ENCODE measurements at regions not wholly inside any gene's neighbourhood (a gene's known extent, or its start where the extent isn't known, plus 50 kb on each side); places are given as distances from the start of the nearest gene placed in this dataset.

DNA sequence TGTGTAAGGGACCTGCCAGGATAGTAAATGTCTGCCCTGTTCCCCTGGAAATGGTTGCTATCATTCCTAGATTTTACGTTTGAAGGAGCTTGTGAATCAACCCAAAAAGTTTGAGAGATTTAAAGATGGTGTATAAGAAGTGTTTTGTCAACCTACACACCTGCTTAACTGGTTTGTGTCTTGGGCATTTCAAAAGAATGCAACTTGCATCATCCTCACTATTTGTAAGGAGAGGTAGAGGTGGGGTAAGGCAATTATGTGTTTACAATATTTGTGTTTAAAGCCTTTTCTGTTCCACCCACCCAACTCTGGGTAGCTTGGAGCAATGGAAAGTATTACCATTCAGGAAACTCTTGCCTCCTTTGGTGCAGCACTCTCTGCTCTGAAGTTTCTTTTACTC is 314.2 kb upstream of the RARB start:
- Histone ChIP-seq H3K4me1 (ENCODE audit: insufficient read depth) (no peaks in the 10 kb centered on the region), H3K9me2 (ENCODE audit: insufficient read depth) (peaks cover 13% of the 10 kb centered on the region)

More for the DNA sequence above, 314.2 kb upstream of the RARB start:
- Mint-ChIP-seq H3K4me1 (no peaks in the 10 kb centered on the region), H3K9me3 (no peaks in the 10 kb centered on the region), H3K4me3 (no peak overlapping the region), H3K27ac (no peak overlapping the region), H3K36me3 (ENCODE audit: low read depth) (no peaks in the 10 kb centered on the region), H3K27me3 (ENCODE audit: insufficient read depth, low read depth, poor library complexity) (no peaks in the 10 kb centered on the region)
- Histone ChIP-seq H4K20me1 (replicated peaks; ENCODE audit: insufficient read depth) (no peaks in the 10 kb centered on the region), H3K36me3 (ENCODE audit: insufficient read depth) (no peaks in the 10 kb centered on the region), H2AFZ (no peak overlapping the region), H3K27ac (ENCODE audit: low read depth) (no peak overlapping the region), H3K27me3 (ENCODE audit: insufficient read depth) (no peaks in the 10 kb centered on the region), H3F3A (replicated peaks; ENCODE audit: low read depth) (no peaks in the 10 kb centered on the region), H3K4me2 (no peak overlapping the region), H3K4me3 (no peak overlapping the region), H3K79me2 (replicated peaks; ENCODE audit: insufficient read depth) (no peaks in the 10 kb centered on the region)
- DNase-seq (ENCODE audit: low spot score) = no peak
- ATAC-seq = no peak
- TF ChIP-seq ZNF462 (CRISPR knock-in tag; IDR thresholded peaks at IDR 0.05) (no peak), JUNB (IDR thresholded peaks at IDR 0.05; ENCODE audit: unreplicated experiment) (no peak), NANOG (IDR thresholded peaks at IDR 0.05; ENCODE audit: borderline replicate concordance) (no peak), EZH2phosphoT487 (IDR thresholded peaks at IDR 0.05; ENCODE audit: unreplicated experiment) (no peak), ZNF114 (CRISPR knock-in tag; IDR thresholded peaks at IDR 0.05) (no peak), POLR2AphosphoS5 (IDR thresholded peaks at IDR 0.05; ENCODE audit: low read depth) (no peak), ZNF331 (CRISPR knock-in tag; IDR thresholded peaks at IDR 0.05; ENCODE audit: low read depth) (no peak)
- TF ChIP-seq, protein P1, sequence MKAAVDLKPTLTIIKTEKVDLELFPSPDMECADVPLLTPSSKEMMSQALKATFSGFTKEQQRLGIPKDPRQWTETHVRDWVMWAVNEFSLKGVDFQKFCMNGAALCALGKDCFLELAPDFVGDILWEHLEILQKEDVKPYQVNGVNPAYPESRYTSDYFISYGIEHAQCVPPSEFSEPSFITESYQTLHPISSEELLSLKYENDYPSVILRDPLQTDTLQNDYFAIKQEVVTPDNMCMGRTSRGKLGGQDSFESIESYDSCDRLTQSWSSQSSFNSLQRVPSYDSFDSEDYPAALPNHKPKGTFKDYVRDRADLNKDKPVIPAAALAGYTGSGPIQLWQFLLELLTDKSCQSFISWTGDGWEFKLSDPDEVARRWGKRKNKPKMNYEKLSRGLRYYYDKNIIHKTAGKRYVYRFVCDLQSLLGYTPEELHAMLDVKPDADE (IDR thresholded peaks at IDR 0.05) = no peak
- TF ChIP-seq, protein P2, sequence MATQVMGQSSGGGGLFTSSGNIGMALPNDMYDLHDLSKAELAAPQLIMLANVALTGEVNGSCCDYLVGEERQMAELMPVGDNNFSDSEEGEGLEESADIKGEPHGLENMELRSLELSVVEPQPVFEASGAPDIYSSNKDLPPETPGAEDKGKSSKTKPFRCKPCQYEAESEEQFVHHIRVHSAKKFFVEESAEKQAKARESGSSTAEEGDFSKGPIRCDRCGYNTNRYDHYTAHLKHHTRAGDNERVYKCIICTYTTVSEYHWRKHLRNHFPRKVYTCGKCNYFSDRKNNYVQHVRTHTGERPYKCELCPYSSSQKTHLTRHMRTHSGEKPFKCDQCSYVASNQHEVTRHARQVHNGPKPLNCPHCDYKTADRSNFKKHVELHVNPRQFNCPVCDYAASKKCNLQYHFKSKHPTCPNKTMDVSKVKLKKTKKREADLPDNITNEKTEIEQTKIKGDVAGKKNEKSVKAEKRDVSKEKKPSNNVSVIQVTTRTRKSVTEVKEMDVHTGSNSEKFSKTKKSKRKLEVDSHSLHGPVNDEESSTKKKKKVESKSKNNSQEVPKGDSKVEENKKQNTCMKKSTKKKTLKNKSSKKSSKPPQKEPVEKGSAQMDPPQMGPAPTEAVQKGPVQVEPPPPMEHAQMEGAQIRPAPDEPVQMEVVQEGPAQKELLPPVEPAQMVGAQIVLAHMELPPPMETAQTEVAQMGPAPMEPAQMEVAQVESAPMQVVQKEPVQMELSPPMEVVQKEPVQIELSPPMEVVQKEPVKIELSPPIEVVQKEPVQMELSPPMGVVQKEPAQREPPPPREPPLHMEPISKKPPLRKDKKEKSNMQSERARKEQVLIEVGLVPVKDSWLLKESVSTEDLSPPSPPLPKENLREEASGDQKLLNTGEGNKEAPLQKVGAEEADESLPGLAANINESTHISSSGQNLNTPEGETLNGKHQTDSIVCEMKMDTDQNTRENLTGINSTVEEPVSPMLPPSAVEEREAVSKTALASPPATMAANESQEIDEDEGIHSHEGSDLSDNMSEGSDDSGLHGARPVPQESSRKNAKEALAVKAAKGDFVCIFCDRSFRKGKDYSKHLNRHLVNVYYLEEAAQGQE (IDR thresholded peaks at IDR 0.05; ENCODE audit: unreplicated experiment) = no peak
